Tibial nerve (tissue), 4 donors: ENCODE measurements at regions not wholly inside any gene's neighbourhood (a gene's known extent, or its start where the extent isn't known, plus 50 kb on each side); places are given as distances from the start of the nearest gene placed in this dataset.

Source experiments
- CTCF ChIP-seq, 5 experiments: fragments of 200-600 bp in 3 of 5; fragments of 450-650 bp in 2 of 5; sonication (generic) in 3 of 5; IDR thresholded peaks; one replicate each; pipeline ENCODE4 v1.5.1; 2016 to 2019; ENCODE audit warnings: antibody characterized with exemption in 5 of 5, mild to moderate bottlenecking in 3 of 5, moderate library complexity in 2 of 5
- EP300 ChIP-seq, 2 donors: sonication (generic); formaldehyde crosslinking; IDR thresholded peaks; one replicate each; pipeline ENCODE4 v1.6.1; 2017; ENCODE audit warnings: antibody characterized with exemption in 2 of 2, mild to moderate bottlenecking in 1 of 2

- TF ChIP-seq CTCF (IDR thresholded peaks at IDR 0.05): no peak
- TF ChIP-seq EP300 (IDR thresholded peaks at IDR 0.05): no peak
These were observed 131.3 kb upstream of the KCTD7 start for GRCh38 chr7:66497346-66497745.
